Pons (tissue), 1 donor: ENCODE measurements at regions not wholly inside any gene's neighbourhood (a gene's known extent, or its start where the extent isn't known, plus 50 kb on each side); places are given as distances from the start of the nearest gene placed in this dataset.

Experiments
- DNase-seq: peaks from one replicate; pipeline ENCODE4 v3.0.0-alpha.2; 2016; ENCODE audit warnings: low spot score

DNA sequence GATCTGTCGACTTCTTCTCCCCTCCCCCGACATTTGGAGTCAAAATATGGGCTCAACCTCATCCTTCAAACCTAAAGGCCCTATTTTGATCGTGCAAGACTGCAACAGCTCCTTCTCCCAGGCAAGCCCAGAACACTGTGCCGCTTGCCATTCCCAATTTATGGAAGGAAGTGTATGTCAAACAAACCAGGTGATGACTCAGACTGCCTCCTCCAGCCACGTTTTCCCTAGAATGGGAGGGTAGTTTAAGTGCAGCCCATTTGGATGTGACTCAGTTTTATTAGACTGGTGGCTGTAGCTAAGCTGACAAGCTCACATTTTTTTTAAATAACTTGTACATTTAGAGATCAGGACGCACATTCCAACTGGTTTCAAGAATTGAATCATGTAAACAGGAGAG lies 570.4 kb upstream of the DIPK2B start:
- no peak for DNase-seq

DNA sequence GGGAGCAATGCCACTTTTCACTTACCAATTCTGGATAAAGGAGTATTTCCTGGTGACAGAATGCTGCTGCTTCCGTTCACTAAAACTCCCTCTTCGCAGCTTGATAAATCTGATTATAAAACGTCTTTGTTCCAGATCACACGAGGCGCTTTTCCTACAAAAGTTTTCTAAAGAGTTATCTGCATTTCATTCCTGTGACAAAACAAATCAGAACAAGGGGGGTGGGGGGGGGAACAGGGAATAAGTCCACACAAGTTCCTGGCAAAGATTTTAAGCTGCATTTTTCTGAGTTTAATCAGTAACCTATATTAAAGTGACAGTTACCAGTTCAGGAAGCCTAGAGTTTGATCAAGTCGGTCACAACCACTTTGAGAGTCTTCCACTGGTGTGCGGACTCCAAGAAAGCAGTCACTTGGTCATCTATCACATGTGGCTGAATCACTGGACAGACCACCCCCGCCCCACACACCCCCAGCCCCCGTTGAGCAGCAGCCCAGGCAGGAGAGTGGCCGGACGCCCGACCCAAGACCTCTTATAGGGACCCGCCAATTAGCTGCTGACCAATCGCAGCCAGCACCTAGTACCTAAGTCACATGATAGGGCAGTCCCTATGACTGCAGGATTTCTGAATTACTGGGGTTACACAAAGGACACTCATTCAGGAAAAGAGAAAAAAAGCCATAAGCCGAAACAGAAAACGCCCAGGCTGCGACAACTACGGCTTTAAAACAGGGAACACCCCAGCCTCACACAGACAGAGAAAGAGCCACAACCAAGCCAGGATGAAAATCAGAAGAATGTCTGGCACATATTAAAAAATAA lies 569.3 kb upstream of the DIPK2B start:
- peak; percentile 63 for DNase-seq

DNA sequence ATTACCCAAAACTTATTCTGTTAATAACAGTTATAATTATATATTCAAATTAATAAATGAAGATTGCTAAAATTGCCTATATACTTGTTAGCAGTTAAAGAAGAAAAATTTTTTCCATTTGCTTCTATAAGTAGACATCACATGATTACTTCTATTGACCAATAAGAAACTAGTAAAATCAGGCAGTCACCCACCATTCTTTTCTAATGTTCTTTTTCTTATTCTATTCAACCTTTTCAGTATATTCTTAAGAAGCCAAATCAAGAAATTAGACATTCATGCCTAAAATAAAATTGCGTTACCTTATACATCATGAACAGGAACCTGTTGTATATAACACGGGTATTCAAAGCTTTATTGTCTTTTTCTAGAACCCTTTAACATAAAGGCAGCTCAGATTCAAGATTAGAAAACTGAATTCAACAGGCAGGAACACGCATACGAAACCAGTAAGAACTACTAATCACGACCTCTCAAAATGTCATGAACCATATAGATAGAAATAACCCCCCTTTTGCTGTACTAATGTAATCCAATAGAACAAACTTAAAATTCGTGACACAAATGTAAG lies 568.1 kb upstream of the DIPK2B start:
- no peak for DNase-seq

DNA sequence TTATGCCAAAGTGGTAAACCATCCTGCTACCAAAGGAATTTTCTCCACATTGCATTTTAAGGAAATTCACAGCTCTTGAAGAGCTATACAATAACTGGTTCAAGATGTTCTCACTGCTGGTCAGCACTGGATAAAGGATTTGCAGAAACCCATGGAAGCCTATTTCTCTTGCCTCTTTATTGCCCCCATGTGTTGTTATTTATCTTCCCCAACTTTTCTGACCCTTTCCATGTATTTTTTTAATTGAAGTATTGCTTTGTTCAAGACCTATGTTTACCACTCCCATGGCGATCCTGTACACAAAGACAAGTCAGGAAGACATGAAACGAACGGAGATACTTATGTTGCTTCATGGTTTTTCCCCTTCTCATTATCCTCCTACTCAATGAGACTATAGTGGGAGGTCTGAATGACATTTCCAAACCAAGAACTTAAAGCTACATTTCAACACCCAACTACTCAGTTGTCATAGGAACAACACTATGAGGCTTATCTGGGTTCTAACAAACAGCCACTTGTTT lies 566.4 kb upstream of the DIPK2B start:
- no peak for DNase-seq

DNA sequence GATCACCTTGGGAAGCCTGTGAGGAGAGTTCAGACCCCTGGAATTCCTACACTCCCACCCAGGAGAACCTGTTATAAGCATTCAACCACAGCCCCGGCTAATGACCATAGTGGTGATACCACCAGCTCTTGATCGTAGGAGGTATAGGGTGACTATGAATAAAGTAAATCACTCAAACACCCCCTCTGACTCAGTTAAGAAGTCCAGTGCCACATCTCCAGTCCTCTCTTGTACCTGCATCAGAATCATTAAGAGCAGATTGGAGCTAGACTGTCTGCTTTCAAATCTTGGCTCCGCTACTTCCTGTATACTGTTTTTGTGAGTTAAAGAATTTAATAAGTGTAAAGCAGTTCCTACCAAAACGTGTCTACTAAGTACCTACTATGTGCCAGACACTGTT lies 565.1 kb upstream of the DIPK2B start:
- DNase-seq, result no peak

DNA sequence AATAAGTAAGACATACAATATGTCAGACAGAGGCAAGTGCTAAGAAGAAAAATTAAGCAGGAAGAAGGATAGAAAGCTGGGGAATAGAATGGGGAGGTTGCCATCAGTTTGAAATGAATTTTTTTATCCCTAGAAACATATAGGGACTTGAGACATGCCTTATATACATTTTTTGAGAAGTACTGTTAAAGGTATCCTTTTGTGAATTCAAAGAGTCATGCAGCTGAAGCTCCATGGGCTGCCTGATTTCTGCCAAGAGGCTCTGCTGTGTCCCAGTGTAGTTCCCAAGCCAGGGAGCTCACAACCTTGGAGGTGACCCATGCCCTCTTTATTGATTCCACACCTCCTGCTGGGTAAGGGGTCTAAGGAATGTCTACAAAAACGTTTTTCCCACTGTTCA lies 564.6 kb upstream of the DIPK2B start:
- DNase-seq, result no peak

DNA sequence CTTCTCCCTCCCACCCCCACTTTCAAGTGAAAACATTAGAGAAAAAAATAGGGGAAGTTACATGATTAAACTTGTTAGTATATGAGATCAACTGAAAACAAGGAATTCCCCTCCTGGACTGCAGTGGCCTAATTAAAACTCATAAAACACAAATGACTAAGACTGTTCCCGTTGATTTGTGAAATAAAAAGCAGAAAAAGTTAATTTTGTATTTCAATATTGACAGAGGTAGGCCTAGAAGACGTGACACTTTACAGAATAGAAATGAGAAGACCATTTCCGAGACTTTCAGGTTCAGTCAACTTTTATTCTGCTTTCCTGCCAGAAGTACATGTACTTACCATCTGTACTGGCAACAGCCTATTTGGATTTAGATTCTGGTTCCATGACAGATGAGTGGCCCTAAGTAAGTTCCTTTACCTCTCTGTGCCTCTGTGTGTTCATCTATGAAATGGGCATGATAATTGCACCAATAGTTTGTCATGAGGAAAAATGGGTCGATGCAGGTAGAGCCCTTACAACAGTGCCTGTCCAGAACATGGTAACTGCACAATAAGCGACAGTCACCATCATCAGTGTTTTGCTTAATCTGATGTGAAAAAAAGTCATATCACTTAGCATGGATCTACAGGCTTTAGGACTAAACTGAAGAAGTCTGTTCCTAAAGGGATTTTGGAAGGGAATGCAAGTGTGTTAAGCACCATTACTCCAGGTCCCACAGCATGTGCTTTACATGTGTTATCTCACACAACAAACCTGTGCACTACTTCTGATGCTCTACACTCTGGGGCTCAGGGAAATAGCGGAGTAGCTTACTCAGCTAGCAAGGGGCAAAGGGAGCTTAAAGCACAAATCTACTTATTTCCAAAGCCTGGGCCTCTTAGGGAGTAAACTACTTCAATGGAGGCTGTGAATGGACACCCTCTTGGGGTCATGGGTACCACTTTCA lies 562.3 kb upstream of the DIPK2B start:
- DNase-seq, result no peak

DNA sequence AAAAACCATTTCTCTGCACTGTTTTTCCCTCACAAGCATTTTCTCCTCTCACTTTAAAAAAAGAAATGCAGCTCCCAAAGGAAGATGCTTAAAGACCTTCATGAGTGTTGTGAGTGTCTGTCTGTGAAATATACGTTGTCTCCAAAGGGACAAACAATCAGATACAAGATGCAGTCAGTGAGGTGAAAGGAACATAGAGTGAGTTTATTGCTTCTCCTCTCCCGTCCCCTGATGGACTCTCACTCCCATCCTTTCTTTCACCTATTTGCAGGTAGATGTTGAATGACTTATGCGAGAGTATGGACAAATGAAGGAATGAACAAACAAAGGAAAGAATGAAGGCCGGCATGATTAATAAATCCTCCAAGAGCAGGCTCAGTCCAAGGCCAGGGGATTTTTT lies 561.2 kb upstream of the DIPK2B start:
- no peak for DNase-seq

DNA sequence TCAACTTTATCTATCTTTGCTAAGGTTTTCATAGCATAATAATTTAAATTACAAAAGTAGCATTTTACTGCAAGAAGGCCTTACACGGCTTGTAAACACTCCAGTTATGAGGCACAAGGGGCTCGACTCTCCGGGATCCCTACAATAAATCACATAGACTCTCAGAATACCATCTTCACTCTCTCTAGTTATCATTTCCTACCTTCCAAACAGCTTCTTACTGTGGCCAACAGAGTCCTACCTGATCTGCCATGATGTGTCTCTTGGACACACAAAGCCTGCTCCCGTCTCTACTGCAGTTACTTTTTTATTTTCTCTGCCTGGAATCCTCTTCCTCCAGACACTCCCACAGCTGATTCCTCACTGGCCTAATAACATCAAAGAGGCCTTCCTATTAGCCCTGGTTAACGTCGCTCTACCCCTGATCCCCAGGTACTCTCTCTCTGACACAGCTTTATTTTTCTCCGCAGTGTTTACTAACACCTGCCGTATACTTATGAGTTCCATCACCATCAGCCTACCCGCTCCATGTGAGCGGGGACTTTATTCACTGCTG lies 559.6 kb upstream of the DIPK2B start:
- no peak for DNase-seq

DNA sequence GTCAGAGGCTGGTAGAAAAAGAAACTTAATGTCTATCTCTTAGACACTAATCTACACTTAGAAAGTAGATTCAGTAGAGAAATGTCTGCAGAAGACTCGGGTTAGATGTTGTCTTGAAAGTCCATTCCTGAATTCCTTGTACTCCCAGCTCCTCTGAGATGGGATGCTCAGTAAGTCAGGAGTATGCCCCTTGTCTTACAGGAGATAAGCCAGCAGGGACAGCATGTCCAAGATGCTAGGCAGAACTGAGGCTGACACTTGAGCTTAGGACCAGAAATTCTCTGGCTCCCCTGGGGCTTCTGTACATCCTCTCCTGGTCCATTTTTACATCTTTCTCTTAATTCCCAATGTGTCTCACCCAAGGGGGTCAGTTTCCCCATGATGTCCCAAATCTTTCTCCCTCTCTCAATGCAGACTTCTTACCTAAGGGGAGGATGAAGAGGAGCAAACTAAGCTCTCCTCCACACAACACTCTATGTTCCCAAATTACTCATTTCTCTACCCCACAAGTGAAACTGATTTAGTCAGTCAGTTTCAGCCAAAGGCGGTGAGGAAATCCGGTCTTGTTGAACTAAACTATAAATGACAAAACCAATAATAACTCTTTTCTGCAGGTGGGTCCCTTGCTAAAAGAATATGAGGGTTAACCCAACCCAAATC lies 558.2 kb upstream of the DIPK2B start:
- DNase-seq, result no peak

DNA sequence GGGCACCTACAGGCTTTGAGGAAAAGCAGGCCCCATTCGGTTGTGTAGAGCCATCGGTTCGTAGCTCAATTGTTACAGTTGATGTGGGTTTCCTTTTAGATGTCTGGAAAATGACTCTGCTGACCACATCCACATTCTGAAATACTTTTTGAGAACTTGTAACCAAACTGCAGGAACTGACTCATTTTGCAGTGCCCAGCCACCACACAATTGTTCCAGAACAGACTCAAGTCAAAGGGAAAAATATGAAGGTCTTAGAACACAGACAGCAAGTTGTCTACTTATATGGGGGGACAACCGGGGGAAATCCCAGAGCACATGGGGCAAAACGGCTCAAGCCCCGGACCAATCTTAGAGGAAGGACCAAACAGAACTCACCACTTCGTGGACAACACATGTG lies 557.6 kb upstream of the DIPK2B start:
- DNase-seq, result peak; percentile 48

DNA sequence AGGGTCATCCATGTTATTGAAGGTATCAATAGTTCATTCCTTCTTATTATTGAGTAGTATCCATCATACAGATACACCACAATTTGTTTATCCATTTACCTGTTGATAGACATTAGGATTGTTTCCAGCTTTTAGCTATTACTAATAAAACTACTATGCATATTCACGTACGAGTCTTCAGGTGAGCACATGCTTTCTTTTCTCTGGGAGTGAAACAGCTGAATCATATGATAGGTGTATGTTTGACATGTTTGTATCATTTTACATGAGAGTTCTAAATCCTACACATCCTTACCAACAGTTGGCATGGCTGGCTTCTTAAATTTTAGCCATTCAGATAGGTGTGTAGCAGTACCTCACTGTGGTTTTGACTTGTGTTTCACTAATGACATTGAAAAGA lies 556.6 kb upstream of the DIPK2B start:
- no peak for DNase-seq

DNA sequence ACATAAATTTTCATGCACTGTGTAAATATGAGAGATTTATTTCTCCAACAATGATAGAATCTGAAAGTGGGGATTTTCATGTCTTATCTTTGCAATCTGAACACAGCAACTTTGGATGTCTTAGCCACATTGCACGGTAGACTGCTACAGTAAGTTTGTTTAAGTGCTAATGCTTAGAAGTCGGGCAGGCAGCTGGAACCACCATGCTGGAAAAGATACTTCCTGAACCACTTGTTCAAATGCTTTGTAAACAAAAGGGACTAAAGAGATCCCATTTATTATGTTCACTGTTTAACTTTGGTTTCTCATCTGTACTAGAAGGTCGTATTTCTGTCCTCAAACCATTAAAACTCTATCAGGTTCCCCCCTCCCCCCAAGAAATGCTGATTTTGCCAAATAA lies 555.9 kb upstream of the DIPK2B start:
- no peak for DNase-seq

DNA sequence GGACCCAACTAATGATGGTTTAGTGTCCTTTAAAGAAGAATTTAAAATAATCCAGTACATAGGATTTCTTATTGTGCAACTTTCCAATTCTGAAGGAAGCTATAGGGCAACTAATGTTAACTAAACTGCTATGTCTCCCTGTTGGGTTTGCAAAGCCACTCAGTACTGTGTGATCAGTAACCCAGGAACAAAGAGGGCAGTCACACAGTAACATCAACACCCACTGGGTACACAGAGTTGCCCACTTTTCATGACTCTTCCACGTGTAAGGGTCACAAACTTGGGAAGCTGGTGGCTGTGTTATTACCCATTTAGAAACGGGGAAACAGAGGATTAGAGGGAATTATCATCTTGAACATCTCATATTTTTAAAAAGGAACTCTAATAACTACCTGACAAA lies 555.0 kb upstream of the DIPK2B start:
- DNase-seq, result no peak

DNA sequence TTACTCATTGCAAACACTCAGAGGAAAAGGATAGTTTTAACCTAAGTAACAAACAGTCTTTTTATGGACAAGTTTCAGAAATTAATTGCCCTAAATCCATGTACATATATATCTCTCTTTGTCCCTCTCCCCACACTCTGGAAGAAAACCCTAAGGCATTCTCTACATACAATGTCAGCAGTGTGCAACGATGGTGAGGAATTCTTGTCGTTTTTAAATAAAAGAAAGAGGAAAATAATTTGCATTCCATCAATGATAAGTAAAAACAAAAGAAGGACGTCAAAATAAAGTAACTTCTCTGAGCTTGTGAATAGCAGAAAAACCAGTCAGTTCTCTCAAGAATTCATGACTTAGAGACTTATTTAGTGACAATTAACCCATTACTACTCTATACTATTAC lies 550.5 kb upstream of the DIPK2B start:
- DNase-seq, result no peak

DNA sequence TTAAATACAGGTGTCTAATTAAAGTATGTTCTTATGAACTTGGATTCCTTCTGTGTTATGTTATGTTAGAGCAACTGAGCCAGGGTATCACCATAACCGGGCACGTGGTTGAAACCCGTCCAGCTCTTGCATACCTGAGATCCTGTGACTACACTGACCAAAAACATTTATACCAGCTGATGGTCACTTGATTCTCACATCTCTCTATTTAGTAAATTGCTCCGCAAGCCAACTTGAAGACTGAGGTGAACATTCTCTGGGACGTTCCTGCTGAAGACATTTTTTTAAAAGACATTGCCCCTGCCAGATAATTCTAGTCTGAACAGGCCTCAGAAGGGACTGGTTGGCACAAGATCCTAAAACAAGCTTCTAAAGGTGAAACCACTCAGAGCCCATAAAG lies 550.0 kb upstream of the DIPK2B start:
- no peak for DNase-seq

DNA sequence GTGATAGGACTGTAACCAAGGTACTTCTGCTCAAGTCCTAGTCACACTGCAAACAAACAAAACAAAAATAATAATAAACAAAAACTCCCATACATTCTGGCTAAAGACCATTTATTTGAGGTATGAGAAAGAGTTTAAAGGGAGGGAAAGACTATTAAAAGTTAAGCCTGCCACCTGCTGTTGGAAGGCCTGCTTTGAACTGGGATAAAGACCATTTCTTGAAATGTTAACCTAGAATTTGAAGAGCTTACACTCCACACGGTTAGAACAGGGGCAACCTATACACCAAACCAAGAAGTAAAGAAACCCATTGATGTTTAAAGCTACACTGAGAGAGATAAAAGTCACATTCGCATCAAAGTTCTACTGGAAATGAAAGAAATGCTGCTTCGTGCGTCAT lies 548.7 kb upstream of the DIPK2B start:
- no peak for DNase-seq

DNA sequence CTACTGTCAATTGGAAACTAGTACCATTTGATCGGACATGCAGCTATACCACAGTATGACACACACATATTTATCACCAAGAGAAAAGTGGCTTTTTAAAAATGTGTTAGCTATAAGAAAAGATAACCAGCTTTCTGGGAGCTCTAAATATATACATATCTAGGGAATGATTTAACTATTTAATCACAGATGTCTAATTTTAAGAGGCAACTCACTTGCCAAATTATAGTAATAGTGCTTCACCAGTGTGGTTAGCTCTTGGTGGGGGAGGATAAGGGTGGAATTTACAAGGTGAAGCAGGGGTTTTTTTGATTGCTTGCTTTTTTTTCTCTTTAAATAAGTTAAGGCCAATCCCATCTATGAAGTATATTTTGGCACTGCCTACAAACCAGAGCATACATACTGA lies 547.7 kb upstream of the DIPK2B start:
- DNase-seq, result no peak

DNA sequence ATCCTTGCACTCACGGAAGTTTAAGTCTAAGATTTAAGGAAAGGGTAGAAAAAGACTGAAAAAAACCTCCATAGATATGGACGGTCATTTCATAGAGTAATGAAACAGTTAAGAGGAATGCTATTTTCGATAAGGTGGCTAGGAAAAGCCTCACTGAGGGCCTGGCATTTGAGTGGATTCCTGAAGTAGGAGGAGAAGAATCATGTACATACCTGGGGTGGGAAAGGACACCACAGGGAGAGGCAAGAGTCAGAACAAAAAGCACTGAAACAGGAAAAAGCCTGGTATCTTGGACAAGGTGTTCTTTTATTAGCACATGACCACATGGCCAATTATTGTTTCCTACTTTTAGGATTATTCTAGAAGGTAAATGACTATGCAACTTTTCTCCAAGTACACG lies 547.2 kb upstream of the DIPK2B start:
- no peak for DNase-seq

DNA sequence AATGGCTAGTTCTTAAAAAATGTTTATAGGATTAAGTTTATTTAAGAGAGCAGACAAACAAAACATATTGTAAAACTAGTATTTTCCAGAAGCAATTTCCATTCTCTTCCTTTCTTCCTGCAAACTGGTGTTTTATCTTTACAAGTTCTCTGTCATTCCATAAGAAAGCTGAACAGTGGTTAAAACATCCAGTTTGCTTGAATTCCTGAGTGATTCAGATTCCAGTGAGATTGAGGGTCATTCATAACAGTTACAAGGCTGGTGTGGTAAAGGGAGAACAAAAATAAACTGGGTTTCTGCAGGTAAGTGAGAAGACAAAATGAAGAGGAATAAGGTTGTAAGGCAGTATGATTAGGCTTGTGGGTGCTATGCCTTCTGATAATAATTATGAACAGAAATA lies 544.8 kb upstream of the DIPK2B start:
- no peak for DNase-seq

DNA sequence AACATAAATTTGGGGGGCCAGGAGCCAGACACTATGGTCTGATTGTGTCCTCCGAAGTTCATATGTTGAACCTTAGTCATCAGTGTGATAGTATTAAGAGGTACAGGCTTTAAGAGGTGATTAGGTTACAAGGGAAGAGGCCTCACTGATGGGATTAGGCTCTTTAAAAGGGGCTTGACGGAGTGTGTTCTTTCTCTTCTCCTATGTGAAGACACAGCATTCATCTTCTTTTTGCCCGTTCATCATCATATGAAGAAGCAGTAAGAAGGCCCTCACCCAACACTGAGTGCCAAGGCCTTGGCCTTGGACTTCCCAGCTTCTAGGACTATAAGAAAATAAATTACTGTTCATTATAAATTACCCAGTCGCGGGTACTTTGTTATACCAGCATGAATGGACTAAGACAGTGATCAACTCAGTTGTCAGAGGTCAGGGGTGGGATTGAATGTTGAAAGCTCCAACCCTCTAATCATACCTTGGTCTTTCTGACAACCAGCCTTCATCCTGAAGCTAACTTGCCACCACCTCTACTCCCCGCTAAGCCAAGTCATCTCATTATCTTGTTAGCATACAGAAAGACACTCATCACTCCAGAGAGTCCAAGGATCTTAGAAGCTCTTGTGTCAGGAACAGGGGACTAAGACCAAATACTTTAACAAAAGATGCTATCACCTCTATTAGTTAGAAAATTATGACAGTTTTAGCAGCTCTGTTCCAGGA lies 543.4 kb upstream of the DIPK2B start:
- DNase-seq, result no peak
